Caki2 (cell line): ENCODE measurements at regions not wholly inside any gene's neighbourhood (a gene's known extent, or its start where the extent isn't known, plus 50 kb on each side); places are given as distances from the start of the nearest gene placed in this dataset.

Experiments
- DNase-seq: peaks from one replicate; pipeline ENCODE4 v3.0.0-alpha.2; 2015; ENCODE audit warnings: low read depth
- in situ Hi-C: cut with HindIII; loops from 2 replicates; pipeline ENCODE4 v1.10.0; 2016; ENCODE audit warnings: low sequenced_read_pairs, low pct_unique_long_range_greater_than_20kb, mixed read lengths

- in situ Hi-C loops, result no loop called here
- DNase-seq, result no peak
These were observed 50.2 kb upstream of the TPM1 start for GRCh38 chr15:62992302-62992701.
